ENCODE measurements at regions not wholly inside any gene's neighbourhood (a gene's known extent, or its start where the extent isn't known, plus 50 kb on each side); places are given as distances from the start of the nearest gene placed in this dataset.
"Not testable (repeated sequence)": the region's sequence is repeated elsewhere in the genome, so short reads cannot be mapped to it uniquely, and the experiment has no call there.

GRCh38 chr3:31093606-31094005 lies 199.1 kb upstream of the GADL1 start:
- no peak for DNase-seq (ENCODE audit: low spot score)
- TF ChIP-seq CTCF (IDR thresholded peaks at IDR 0.05; ENCODE audit: borderline replicate concordance, control extremely low read depth, extremely low read depth, insufficient read depth, missing control alignments), result no peak
- in situ Hi-C loops (cut with MboI; ENCODE audit: low sequenced_read_pairs, unreplicated experiment), result no loop called here

GRCh38 chr3:31094048-31094447 lies 199.6 kb upstream of the GADL1 start:
- TF ChIP-seq CTCF (IDR thresholded peaks at IDR 0.05; ENCODE audit: borderline replicate concordance, control extremely low read depth, extremely low read depth, insufficient read depth, missing control alignments), result no peak
- no peak for DNase-seq (ENCODE audit: low spot score)
- in situ Hi-C loops (cut with MboI; ENCODE audit: low sequenced_read_pairs, unreplicated experiment), result no loop called here

- DNase-seq (ENCODE audit: low spot score), result no peak
- TF ChIP-seq CTCF (IDR thresholded peaks at IDR 0.05; ENCODE audit: borderline replicate concordance, control extremely low read depth, extremely low read depth, insufficient read depth, missing control alignments), result no peak
- in situ Hi-C loops (cut with MboI; ENCODE audit: low sequenced_read_pairs, unreplicated experiment), result no loop called here
Observed at GRCh38 chr3:31095255-31095654, 200.8 kb upstream of the GADL1 start.

- DNase-seq (ENCODE audit: low spot score), result no peak
- in situ Hi-C loops (cut with MboI; ENCODE audit: low sequenced_read_pairs, unreplicated experiment), result no loop called here
- no peak for TF ChIP-seq CTCF (IDR thresholded peaks at IDR 0.05; ENCODE audit: borderline replicate concordance, control extremely low read depth, extremely low read depth, insufficient read depth, missing control alignments)
Observed at GRCh38 chr3:31096661-31097395, 202.4 kb upstream of the GADL1 start.

GRCh38 chr3:31100519-31100918 lies 206.1 kb upstream of the GADL1 start:
- no peak for DNase-seq (ENCODE audit: low spot score)
- in situ Hi-C loops (cut with MboI; ENCODE audit: low sequenced_read_pairs, unreplicated experiment), result no loop called here
- TF ChIP-seq CTCF (IDR thresholded peaks at IDR 0.05; ENCODE audit: borderline replicate concordance, control extremely low read depth, extremely low read depth, insufficient read depth, missing control alignments), result no peak

GRCh38 chr3:31101285-31101684 lies 206.8 kb upstream of the GADL1 start:
- in situ Hi-C loops (cut with MboI; ENCODE audit: low sequenced_read_pairs, unreplicated experiment), result not testable (repeated sequence)

GRCh38 chr3:31102196-31102879 lies 207.9 kb upstream of the GADL1 start:
- in situ Hi-C loops (cut with MboI; ENCODE audit: low sequenced_read_pairs, unreplicated experiment), result no loop called here
- no peak for DNase-seq (ENCODE audit: low spot score)
- TF ChIP-seq CTCF (IDR thresholded peaks at IDR 0.05; ENCODE audit: borderline replicate concordance, control extremely low read depth, extremely low read depth, insufficient read depth, missing control alignments), result no peak

More at GRCh38 chr3:31101285-31101684, 206.8 kb upstream of the GADL1 start:
- not testable (repeated sequence) for DNase-seq (ENCODE audit: low spot score)

All from GM13976 (cell line).